ENCODE measurements at regions not wholly inside any gene's neighbourhood (a gene's known extent, or its start where the extent isn't known, plus 50 kb on each side); places are given as distances from the start of the nearest gene placed in this dataset.
"Not testable (repeated sequence)": the region's sequence is repeated elsewhere in the genome, so short reads cannot be mapped to it uniquely, and the experiment has no call there.

- H3K27ac Mint-ChIP-seq; H3K9me3 Mint-ChIP-seq; H3K27me3 Mint-ChIP-seq (ENCODE audit: low read depth); H3K4me3 Mint-ChIP-seq (ENCODE audit: low read depth); DNase-seq (ENCODE audit: low spot score); intact Hi-C loops (cut with micrococcal nuclease); H3K36me3 Mint-ChIP-seq (ENCODE audit: low read depth): not testable (repeated sequence)
- peaks cover 22% of the 10 kb centered on the region for H3K4me1 Mint-ChIP-seq (ENCODE audit: low read depth)
Measured at GRCh38 chr1:228796945-228797344, 61.7 kb downstream of the RHOU start.

GRCh38 chr1:228798035-228798434 is 62.8 kb downstream of the RHOU start:
- intact Hi-C loops (cut with micrococcal nuclease): no loop called here
- Mint-ChIP-seq H3K4me1 (ENCODE audit: low read depth) (peaks cover 22% of the 10 kb centered on the region), H3K36me3 (ENCODE audit: low read depth) (peaks cover 3% of the 10 kb centered on the region), H3K27me3 (ENCODE audit: low read depth) (peaks cover 2% of the 10 kb centered on the region), H3K27ac (no peak overlapping the region), H3K4me3 (ENCODE audit: low read depth) (no peak overlapping the region), H3K9me3 (peaks cover 7% of the 10 kb centered on the region)
- DNase-seq (ENCODE audit: low spot score): no peak

DNA sequence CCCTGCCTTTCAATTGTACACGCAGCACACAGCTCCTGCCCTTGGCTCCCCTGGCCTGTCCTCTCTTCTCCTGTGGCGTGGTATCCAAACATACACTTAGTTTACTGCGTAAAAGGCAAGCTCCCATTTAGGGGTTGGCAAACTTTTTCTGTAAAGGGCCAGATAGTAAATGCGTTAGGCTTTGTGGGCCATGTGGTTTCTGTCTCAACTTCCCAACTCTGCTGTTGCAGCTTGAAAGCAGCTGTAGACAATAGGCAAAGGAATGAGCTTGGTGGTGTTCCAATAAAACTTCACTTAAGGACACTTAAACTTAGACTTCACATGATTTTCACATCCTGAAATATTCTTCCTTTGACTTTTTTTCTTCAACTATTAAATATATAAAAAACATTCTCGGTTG is 63.3 kb downstream of the RHOU start:
- H3K4me1 Mint-ChIP-seq (ENCODE audit: low read depth): peaks cover 22% of the 10 kb centered on the region

GRCh38 chr1:228799924-228800323 is 64.6 kb downstream of the RHOU start:
- Mint-ChIP-seq H3K9me3 (peaks cover 7% of the 10 kb centered on the region), H3K36me3 (ENCODE audit: low read depth) (peaks cover 3% of the 10 kb centered on the region), H3K27ac (no peak overlapping the region), H3K4me3 (ENCODE audit: low read depth) (no peak overlapping the region), H3K4me1 (ENCODE audit: low read depth) (peaks cover 32% of the 10 kb centered on the region), H3K27me3 (ENCODE audit: low read depth) (peaks cover 2% of the 10 kb centered on the region)
- DNase-seq (ENCODE audit: low spot score): peak; percentile 2
- intact Hi-C loops (cut with micrococcal nuclease): no loop called here

More for the DNA sequence above, 63.3 kb downstream of the RHOU start:
- no peak overlapping the region for H3K4me3 Mint-ChIP-seq (ENCODE audit: low read depth)
- DNase-seq (ENCODE audit: low spot score): no peak
- intact Hi-C loops (cut with micrococcal nuclease): no loop called here
- H3K9me3 Mint-ChIP-seq: peaks cover 7% of the 10 kb centered on the region
- peaks cover 2% of the 10 kb centered on the region for H3K27me3 Mint-ChIP-seq (ENCODE audit: low read depth)
- H3K27ac Mint-ChIP-seq: no peak overlapping the region
- peaks cover 3% of the 10 kb centered on the region for H3K36me3 Mint-ChIP-seq (ENCODE audit: low read depth)

DNA sequence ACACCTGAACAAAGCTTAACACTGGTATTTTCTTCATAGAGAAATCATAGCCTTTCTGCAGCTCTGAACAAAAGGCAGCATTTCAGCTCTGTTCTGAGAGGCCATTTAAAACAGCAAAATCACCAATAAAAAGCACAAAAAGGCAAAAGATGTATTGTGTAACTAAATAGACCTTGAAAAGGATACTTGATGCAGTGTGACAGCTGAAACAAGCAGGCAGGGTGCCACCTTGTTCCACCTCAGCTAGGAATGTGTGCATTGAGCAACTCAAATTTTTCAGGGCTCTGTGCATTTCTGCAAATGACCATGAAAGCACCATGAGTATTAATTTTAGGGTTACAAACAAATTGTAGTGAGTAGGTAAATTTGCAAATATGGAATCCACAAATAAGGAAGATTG is 65.8 kb downstream of the RHOU start:
- H3K36me3 Mint-ChIP-seq (ENCODE audit: low read depth): peaks cover 3% of the 10 kb centered on the region
- no peak overlapping the region for H3K27ac Mint-ChIP-seq
- H3K4me1 Mint-ChIP-seq (ENCODE audit: low read depth): peaks cover 34% of the 10 kb centered on the region
- no peak overlapping the region for H3K4me3 Mint-ChIP-seq (ENCODE audit: low read depth)
- intact Hi-C loops (cut with micrococcal nuclease): no loop called here
- DNase-seq (ENCODE audit: low spot score): peak; percentile 1
- H3K27me3 Mint-ChIP-seq (ENCODE audit: low read depth): peaks cover 2% of the 10 kb centered on the region
- H3K9me3 Mint-ChIP-seq: peaks cover 7% of the 10 kb centered on the region

DNA sequence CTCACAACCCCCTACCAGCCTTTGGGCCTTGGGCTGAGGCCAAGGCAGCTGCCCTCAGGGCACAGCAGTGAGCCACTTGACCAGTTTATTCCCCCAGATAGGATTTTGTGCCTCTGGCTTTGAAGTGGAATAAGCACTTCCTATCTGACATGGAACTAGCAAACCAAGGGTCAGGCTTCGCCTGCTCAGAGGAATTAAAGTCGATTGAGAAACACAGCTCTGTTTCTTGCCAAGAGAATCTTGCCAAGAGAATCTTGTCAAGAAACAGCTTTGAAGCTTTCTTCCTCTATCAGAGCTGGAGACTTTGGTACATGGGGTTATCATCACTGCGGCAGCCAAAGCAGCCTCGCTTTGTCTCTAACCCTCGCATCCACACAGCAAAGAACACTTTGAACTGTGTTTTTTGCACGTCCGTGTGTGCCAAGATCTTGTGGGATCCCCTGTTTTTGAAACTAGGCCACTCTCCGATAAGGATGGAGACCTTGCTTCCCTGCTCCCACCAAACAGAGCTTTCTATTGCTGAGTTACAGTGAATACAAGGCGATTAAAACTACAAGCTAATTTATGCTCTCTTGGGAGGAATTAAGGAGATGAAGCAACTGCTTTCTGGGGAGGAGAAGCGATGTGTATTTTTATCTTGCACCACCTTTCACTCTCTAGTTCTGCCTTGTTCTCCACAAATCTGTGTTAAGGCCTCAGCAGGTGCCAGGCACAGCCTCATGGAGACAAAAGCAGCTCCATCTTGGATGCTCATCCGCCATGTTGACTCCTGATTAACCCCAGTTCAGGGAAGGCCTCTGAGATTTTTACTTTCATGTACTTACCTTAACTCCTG is 67.3 kb downstream of the RHOU start:
- Mint-ChIP-seq H3K4me1 (ENCODE audit: low read depth) (peaks cover 33% of the 10 kb centered on the region), H3K4me3 (ENCODE audit: low read depth) (no peak overlapping the region), H3K36me3 (ENCODE audit: low read depth) (peaks cover 3% of the 10 kb centered on the region), H3K27ac (no peak overlapping the region), H3K27me3 (ENCODE audit: low read depth) (peaks cover 2% of the 10 kb centered on the region), H3K9me3 (peaks cover under 1% of the 10 kb centered on the region)
- intact Hi-C loops (cut with micrococcal nuclease): no loop called here
- DNase-seq (ENCODE audit: low spot score): peak; percentile 0

DNA sequence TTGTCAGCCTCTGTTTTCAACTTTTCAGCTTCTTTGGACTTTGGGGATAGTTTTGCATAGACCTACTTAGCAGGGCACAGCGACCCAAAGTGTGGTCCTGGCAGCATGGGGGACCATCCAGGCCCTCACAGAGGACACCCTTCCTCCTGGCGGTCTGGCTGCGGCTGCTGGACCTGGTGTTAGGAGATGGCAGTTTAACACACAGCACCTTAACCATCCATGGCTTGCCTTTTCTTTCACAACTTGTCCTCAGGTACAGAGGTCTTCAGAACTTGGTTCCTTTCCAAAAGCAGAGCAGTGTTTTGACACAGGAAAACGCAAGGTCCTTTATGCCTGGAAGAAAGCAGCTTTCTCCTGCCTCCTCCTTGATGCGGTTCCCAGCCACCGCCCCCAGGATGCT is 68.1 kb downstream of the RHOU start:
- no peak overlapping the region for H3K27ac Mint-ChIP-seq
- peak; percentile 4 for DNase-seq (ENCODE audit: low spot score)
- H3K27me3 Mint-ChIP-seq (ENCODE audit: low read depth): peaks cover 2% of the 10 kb centered on the region
- H3K36me3 Mint-ChIP-seq (ENCODE audit: low read depth): peaks cover 3% of the 10 kb centered on the region
- no peak overlapping the region for H3K4me3 Mint-ChIP-seq (ENCODE audit: low read depth)
- intact Hi-C loops (cut with micrococcal nuclease): no loop called here
- H3K4me1 Mint-ChIP-seq (ENCODE audit: low read depth): peaks cover 31% of the 10 kb centered on the region
- H3K9me3 Mint-ChIP-seq: no peaks in the 10 kb centered on the region

DNA sequence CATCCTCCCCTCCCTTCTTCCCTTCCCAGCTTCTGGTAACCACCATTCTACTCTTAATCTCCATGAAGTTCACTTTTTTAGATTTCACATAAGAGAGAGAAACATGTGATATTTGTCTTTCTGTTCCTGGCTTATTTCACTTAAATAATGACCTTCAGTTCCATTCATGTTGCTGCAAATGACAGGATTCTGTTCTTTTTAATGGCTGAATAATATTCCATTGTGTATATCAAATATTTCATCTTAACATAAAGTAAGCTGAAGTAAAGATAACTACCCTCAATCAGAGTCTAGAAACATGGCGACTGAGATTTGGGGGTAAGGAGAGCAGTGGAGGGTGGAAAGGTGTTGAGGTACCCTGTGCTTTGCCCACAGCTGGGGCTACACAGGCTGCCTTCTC is 68.9 kb downstream of the RHOU start:
- DNase-seq (ENCODE audit: low spot score): no peak
- peaks cover 38% of the 10 kb centered on the region for H3K4me1 Mint-ChIP-seq (ENCODE audit: low read depth)
- peak overlapping the region; percentile 86 for H3K27ac Mint-ChIP-seq
- no peak overlapping the region for H3K4me3 Mint-ChIP-seq (ENCODE audit: low read depth)
- intact Hi-C loops (cut with micrococcal nuclease): no loop called here
- H3K9me3 Mint-ChIP-seq: no peaks in the 10 kb centered on the region
- H3K27me3 Mint-ChIP-seq (ENCODE audit: low read depth): peaks cover 2% of the 10 kb centered on the region
- H3K36me3 Mint-ChIP-seq (ENCODE audit: low read depth): peaks cover 3% of the 10 kb centered on the region

DNA sequence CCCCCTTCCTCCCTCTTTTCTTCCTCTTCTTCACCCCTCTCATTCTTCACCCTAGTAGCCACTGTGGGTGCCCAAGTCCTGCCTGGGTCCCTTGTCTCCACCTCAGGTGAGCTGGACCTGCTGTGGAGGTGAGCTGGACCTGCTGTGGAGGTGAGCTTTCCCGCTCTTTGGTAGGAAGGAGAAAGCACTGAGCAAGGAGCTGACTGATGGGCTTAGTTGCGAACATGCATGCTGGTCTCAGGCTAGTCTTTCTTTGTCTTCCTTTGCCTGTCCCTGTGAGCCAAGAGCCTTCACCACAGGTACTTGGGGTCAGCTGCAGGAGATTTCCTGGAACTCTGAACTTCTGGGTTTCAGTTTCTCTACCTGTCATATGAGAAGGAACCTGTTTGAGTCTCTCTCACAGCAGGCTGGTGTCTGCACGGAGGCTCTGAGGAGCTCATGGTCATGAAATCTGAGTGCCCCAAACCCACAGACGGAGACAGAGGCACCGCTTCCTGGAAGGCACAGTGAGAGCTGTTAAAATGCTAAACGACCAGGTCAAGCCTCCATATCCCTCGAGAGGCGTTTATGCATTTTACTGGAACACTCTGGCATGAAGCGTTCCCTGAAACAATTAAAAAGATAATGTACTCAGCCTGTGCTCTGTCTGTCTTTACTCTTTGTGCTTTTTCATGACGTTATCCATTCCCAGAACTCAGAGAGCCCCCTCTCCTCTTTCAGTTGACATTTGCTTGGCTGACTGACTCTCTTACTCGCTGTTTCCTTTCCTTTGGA is 69.5 kb downstream of the RHOU start:
- no peaks in the 10 kb centered on the region for H3K36me3 Mint-ChIP-seq (ENCODE audit: low read depth)
- peak; percentile 38 for DNase-seq (ENCODE audit: low spot score)
- H3K27me3 Mint-ChIP-seq (ENCODE audit: low read depth): no peaks in the 10 kb centered on the region
- peak overlapping the region; percentile 20 for H3K4me3 Mint-ChIP-seq (ENCODE audit: low read depth)
- intact Hi-C loops (cut with micrococcal nuclease): loop anchor here (1.0 kb wide), 1 partner anchor 11 kb away; no protein-coding TSS in a partner anchor
- H3K9me3 Mint-ChIP-seq: no peaks in the 10 kb centered on the region
- peak overlapping the region; percentile 86 for H3K27ac Mint-ChIP-seq
- peaks cover 42% of the 10 kb centered on the region for H3K4me1 Mint-ChIP-seq (ENCODE audit: low read depth)

DNA sequence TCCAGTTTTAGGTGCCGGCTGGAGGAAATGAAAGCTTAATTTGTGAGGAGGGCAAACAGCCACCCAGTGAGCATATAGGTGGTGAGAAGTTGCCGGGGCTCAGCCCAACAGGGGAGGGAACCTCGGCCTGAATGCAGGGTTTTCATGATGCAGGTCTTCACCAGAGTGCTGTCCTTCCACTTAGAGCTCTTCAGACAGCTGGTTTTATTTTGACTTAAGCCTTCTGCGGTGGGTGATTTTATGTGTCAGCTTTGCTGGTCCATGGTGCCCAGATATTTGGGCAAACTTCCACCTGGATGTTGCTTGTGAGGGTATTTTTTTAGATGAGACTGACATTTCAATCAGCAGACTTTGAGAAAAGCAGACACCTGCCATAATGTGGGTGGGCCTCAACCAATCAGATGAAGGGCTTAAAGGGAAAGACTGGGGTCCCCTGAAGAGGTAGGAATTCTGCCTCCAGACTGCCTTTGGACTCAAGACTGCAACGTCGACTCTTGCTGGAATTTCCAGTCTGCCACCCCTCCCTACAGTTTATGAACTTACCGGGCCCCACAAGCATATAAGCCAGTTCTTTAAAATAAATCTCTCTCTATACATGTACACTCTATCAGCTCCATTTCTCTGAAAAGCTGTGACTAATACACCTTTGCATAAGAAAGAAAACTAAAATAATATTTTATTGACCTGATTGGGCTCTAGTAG is 72.8 kb downstream of the RHOU start:
- no peak overlapping the region for H3K27ac Mint-ChIP-seq
- intact Hi-C loops (cut with micrococcal nuclease): no loop called here

GRCh38 chr1:228809621-228810394 is 74.5 kb downstream of the RHOU start:
- Mint-ChIP-seq H3K4me1 (ENCODE audit: low read depth) (peaks cover 50% of the 10 kb centered on the region), H3K36me3 (ENCODE audit: low read depth) (no peaks in the 10 kb centered on the region), H3K9me3 (no peaks in the 10 kb centered on the region), H3K4me3 (ENCODE audit: low read depth) (no peak overlapping the region), H3K27me3 (ENCODE audit: low read depth) (peaks cover 1% of the 10 kb centered on the region), H3K27ac (no peak overlapping the region)
- intact Hi-C loops (cut with micrococcal nuclease): no loop called here
- no peak for DNase-seq (ENCODE audit: low spot score)

More for the DNA sequence above, 72.8 kb downstream of the RHOU start:
- peaks cover 59% of the 10 kb centered on the region for H3K4me1 Mint-ChIP-seq (ENCODE audit: low read depth)
- H3K36me3 Mint-ChIP-seq (ENCODE audit: low read depth): no peaks in the 10 kb centered on the region
- no peak overlapping the region for H3K4me3 Mint-ChIP-seq (ENCODE audit: low read depth)
- H3K9me3 Mint-ChIP-seq: no peaks in the 10 kb centered on the region
- no peaks in the 10 kb centered on the region for H3K27me3 Mint-ChIP-seq (ENCODE audit: low read depth)
- no peak for DNase-seq (ENCODE audit: low spot score)

DNA sequence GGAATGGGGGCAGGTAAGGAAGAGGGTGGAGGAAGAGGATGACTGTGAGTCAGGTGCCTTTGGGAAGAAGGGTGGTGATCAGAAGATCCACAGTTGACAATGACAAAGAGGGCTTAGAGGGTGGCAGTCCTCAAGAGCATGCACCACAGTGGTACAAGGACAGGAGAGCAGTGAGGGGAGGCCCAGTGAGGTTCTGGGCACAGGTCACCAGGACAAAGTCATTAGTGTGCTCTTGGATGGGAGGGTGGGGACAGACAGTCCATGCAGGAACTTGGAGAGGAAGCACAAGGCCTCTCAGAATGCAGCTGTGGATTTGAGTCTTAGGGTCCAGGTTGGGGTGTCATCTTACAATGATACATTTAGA is 75.1 kb downstream of the RHOU start:
- Mint-ChIP-seq H3K27me3 (ENCODE audit: low read depth) (peaks cover 5% of the 10 kb centered on the region), H3K4me3 (ENCODE audit: low read depth) (no peak overlapping the region), H3K4me1 (ENCODE audit: low read depth) (peaks cover 45% of the 10 kb centered on the region), H3K9me3 (no peaks in the 10 kb centered on the region), H3K36me3 (ENCODE audit: low read depth) (no peaks in the 10 kb centered on the region), H3K27ac (no peak overlapping the region)
- DNase-seq (ENCODE audit: low spot score): no peak
- intact Hi-C loops (cut with micrococcal nuclease): no loop called here
